Activated T-cell treated with anti-CD3 and anti-CD28 coated beads, Interleukin-2, amount 50 U/mL, for 24 hours (primary cell): ENCODE measurements at regions not wholly inside any gene's neighbourhood (a gene's known extent, or its start where the extent isn't known, plus 50 kb on each side); places are given as distances from the start of the nearest gene placed in this dataset.

ENCODE experiments used
- DNase-seq: peaks from one replicate; pipeline ENCODE4 v3.0.0-alpha.2; 2020
- H3K27ac Mint-ChIP-seq: 2 replicates; pipeline ENCODE4 v1.8.0; 2020; ENCODE audit warnings: mild to moderate bottlenecking, mixed read lengths
- H3K27me3 Mint-ChIP-seq: 2 replicates; pipeline ENCODE4 v1.8.0; 2020; ENCODE audit warnings: mixed read lengths
- H3K36me3 Mint-ChIP-seq: 2 replicates; pipeline ENCODE4 v1.8.0; 2020; ENCODE audit warnings: low read depth, mixed read lengths
- H3K4me1 Mint-ChIP-seq: 2 replicates; pipeline ENCODE4 v1.8.0; 2020; ENCODE audit warnings: low read depth, mixed read lengths
- H3K4me3 Mint-ChIP-seq: 2 replicates; pipeline ENCODE4 v1.8.0; 2020; ENCODE audit warnings: mild to moderate bottlenecking, moderate library complexity, mixed read lengths
- H3K9me3 Mint-ChIP-seq: 2 replicates; pipeline ENCODE4 v1.8.0; 2020; ENCODE audit warnings: mixed read lengths

DNA sequence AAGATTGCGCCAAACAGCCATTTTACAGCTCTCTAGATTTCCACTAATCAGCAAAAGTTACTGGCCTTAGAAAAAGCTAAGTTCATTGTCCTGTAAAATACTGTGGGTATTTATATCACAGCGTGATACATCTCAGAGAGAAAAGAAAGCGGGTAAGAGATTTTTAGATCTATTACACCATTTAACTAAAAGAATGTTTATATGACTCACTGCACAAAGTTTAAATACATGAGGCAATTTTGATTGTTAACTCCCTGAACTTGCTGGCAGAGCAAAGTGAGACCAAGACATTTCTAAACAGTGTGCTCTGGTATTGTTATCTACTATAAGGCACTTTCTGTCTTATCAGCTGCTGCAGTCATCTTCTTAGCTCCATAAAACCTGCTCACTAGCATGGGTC is 314.3 kb downstream of the EPHA7 start:
- no peaks in the 10 kb centered on the region for H3K4me1 Mint-ChIP-seq
- no peak for DNase-seq
- no peak overlapping the region for H3K27ac Mint-ChIP-seq

DNA sequence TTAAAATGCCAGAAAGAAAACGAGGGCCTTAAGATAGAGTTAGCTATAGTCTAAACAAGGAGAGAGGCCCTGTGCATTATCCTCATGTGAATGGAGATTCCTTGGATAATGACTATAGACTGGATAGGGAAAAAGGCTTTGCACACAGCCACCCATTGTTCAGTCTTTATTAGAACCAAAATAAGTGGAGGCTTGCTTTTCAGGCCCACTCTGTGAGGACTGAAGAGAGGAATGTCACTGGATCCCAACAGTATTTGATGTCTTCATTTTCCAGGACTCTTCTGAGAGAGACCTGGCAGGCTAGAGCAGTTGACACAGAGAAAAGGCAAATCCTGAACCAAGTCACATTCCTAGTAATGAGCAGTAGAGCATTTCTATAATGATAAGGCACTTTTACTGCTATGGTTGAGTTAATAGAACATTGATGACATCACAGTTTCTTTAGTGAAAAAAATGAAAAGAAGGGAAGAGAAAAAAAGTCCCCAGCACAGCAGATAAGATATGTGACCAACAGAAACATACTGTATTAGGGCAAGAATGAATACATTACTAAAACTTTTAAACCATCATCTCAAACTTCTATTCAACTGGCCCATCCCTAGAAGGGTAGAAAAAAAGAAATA is 315.1 kb downstream of the EPHA7 start:
- no peak overlapping the region for H3K4me3 Mint-ChIP-seq
- no peak for DNase-seq
- H3K4me1 Mint-ChIP-seq, result no peaks in the 10 kb centered on the region
- no peaks in the 10 kb centered on the region for H3K27me3 Mint-ChIP-seq
- no peaks in the 10 kb centered on the region for H3K9me3 Mint-ChIP-seq
- H3K27ac Mint-ChIP-seq, result no peak overlapping the region
- H3K36me3 Mint-ChIP-seq, result no peaks in the 10 kb centered on the region

More for the DNA sequence above, 314.3 kb downstream of the EPHA7 start:
- no peak overlapping the region for H3K4me3 Mint-ChIP-seq
- no peaks in the 10 kb centered on the region for H3K27me3 Mint-ChIP-seq
- H3K36me3 Mint-ChIP-seq, result no peaks in the 10 kb centered on the region
- H3K9me3 Mint-ChIP-seq, result no peaks in the 10 kb centered on the region

GRCh38 chr6:93088621-93089501 is 330.5 kb downstream of the EPHA7 start:
- Mint-ChIP-seq H3K4me3 (no peak overlapping the region), H3K27me3 (no peaks in the 10 kb centered on the region), H3K4me1 (no peaks in the 10 kb centered on the region), H3K36me3 (no peaks in the 10 kb centered on the region), H3K9me3 (peaks cover 2% of the 10 kb centered on the region), H3K27ac (no peak overlapping the region)
- no peak for DNase-seq

- H3K4me3 Mint-ChIP-seq, result no peak overlapping the region
- DNase-seq, result no peak
- H3K27me3 Mint-ChIP-seq, result no peaks in the 10 kb centered on the region
- no peaks in the 10 kb centered on the region for H3K36me3 Mint-ChIP-seq
- H3K9me3 Mint-ChIP-seq, result peaks cover 2% of the 10 kb centered on the region
- no peak overlapping the region for H3K27ac Mint-ChIP-seq
- no peaks in the 10 kb centered on the region for H3K4me1 Mint-ChIP-seq
These were observed 331.8 kb downstream of the EPHA7 start for GRCh38 chr6:93087606-93088005.

DNA sequence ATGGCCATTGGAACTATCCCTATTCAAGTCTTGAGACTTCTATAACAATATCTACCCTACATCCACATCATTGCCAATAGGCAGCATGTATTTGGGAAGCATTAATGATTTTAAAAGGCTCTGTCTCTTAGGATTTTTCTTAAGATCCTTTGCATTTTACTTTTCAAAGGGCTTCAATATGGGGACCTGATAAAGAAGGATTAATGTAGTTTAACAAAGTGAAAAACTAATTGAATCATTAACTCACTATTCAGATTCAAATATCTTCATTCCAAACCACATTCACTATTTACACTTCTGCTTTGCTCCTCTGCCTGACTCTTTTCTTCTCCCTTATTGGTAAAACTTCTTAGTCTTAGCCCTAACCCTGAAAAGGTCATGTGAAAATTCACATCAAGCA is 333.0 kb downstream of the EPHA7 start:
- H3K4me1 Mint-ChIP-seq, result no peaks in the 10 kb centered on the region
- no peak overlapping the region for H3K4me3 Mint-ChIP-seq
- H3K9me3 Mint-ChIP-seq, result peaks cover 2% of the 10 kb centered on the region
- no peak for DNase-seq
- no peak overlapping the region for H3K27ac Mint-ChIP-seq
- no peaks in the 10 kb centered on the region for H3K27me3 Mint-ChIP-seq
- H3K36me3 Mint-ChIP-seq, result no peaks in the 10 kb centered on the region

DNA sequence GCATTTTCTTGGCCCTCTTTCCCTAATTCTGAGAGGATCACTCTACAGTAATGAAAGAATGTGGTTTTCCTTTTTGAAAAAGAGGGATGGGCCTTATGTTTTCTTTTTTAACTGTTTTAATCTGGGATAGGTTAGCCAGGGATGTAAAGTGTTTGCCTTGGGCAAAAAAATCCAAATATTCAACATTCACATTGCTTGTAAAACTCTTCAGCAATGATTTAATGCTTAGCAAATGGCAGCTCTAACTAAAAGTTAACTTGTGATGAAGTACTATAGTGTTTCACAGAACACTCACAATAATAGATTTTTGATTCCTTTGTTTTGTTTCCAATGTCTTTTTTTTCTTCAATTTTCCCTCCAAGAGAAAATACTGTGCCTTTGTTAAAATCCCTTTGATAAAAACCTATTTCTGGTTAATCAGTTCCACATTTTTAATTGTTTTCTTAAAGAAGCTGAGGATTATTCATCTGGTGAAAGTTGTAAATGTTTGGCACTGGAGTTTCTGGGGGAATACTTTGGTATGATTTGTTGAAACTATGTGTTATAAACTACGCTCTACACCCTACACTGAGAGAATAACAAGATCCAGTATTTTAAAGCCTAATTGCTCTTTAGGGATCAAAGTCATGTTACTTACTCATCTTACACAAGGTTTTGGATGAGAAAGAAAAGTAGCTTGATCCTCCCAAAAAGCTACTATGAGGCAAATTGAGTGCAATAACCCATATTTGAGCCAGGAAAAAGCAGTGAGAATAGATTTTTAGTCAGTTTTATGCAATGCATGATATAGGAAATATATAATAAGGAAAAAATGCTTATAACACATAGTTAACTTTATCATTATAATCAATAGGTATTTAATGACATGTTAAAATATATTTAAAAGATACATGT is 335.8 kb downstream of the EPHA7 start:
- Mint-ChIP-seq H3K27ac (no peak overlapping the region), H3K4me3 (no peak overlapping the region), H3K36me3 (no peaks in the 10 kb centered on the region), H3K4me1 (no peaks in the 10 kb centered on the region), H3K27me3 (no peaks in the 10 kb centered on the region), H3K9me3 (peaks cover 7% of the 10 kb centered on the region)
- DNase-seq, result no peak

- Mint-ChIP-seq H3K4me1 (no peaks in the 10 kb centered on the region), H3K4me3 (no peak overlapping the region), H3K27me3 (no peaks in the 10 kb centered on the region), H3K36me3 (no peaks in the 10 kb centered on the region), H3K9me3 (peaks cover 7% of the 10 kb centered on the region), H3K27ac (no peak overlapping the region)
- no peak for DNase-seq
These were observed 337.5 kb downstream of the EPHA7 start for GRCh38 chr6:93081901-93082300.

GRCh38 chr6:93079061-93079460 is 340.3 kb downstream of the EPHA7 start:
- Mint-ChIP-seq H3K9me3 (peaks cover 8% of the 10 kb centered on the region), H3K4me1 (no peaks in the 10 kb centered on the region), H3K36me3 (no peaks in the 10 kb centered on the region), H3K27ac (no peak overlapping the region), H3K27me3 (no peaks in the 10 kb centered on the region), H3K4me3 (no peak overlapping the region)
- DNase-seq, result no peak

DNA sequence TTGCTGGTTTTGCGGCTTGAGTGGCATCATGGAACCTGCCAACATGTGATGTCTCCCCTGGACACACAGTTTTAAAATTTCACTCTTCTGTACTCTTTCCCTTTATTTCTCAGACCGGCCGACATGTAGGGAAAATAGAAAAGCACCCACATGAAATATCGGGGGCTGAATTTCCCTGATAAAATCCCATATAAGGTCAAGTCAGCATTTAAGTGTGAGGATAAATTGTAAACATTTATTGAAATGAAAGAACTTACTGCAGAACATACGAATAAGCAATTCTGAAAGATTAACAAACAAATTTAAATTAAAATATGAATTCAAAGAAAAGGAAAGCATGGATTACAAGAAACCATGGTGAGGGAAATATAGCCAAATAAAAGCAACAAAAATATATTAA is 345.5 kb downstream of the EPHA7 start:
- Mint-ChIP-seq H3K9me3 (peaks cover 6% of the 10 kb centered on the region), H3K4me3 (no peak overlapping the region), H3K27ac (no peak overlapping the region), H3K27me3 (no peaks in the 10 kb centered on the region), H3K4me1 (no peaks in the 10 kb centered on the region), H3K36me3 (no peaks in the 10 kb centered on the region)
- DNase-seq, result no peak

- DNase-seq, result no peak
- Mint-ChIP-seq H3K9me3 (peaks cover 8% of the 10 kb centered on the region), H3K36me3 (no peaks in the 10 kb centered on the region), H3K27me3 (no peaks in the 10 kb centered on the region), H3K27ac (no peak overlapping the region), H3K4me3 (no peak overlapping the region), H3K4me1 (no peaks in the 10 kb centered on the region)
These were observed 349.5 kb downstream of the EPHA7 start for GRCh38 chr6:93069856-93070255.

- no peak for DNase-seq
- H3K36me3 Mint-ChIP-seq, result no peaks in the 10 kb centered on the region
- peaks cover 10% of the 10 kb centered on the region for H3K9me3 Mint-ChIP-seq
- no peaks in the 10 kb centered on the region for H3K4me1 Mint-ChIP-seq
- no peak overlapping the region for H3K27ac Mint-ChIP-seq
- no peaks in the 10 kb centered on the region for H3K27me3 Mint-ChIP-seq
- no peak overlapping the region for H3K4me3 Mint-ChIP-seq
These were observed 359.4 kb downstream of the EPHA7 start for GRCh38 chr6:93059911-93060310.

GRCh38 chr6:93057584-93057983 is 361.8 kb downstream of the EPHA7 start:
- Mint-ChIP-seq H3K27me3 (no peaks in the 10 kb centered on the region), H3K36me3 (no peaks in the 10 kb centered on the region), H3K4me3 (no peak overlapping the region), H3K27ac (no peak overlapping the region), H3K4me1 (no peaks in the 10 kb centered on the region), H3K9me3 (peaks cover 14% of the 10 kb centered on the region)
- no peak for DNase-seq

GRCh38 chr6:93048381-93048780 is 371.0 kb downstream of the EPHA7 start:
- DNase-seq, result no peak
- Mint-ChIP-seq H3K36me3 (no peaks in the 10 kb centered on the region), H3K27me3 (no peaks in the 10 kb centered on the region), H3K27ac (no peak overlapping the region), H3K9me3 (no peaks in the 10 kb centered on the region), H3K4me3 (no peak overlapping the region), H3K4me1 (no peaks in the 10 kb centered on the region)

DNA sequence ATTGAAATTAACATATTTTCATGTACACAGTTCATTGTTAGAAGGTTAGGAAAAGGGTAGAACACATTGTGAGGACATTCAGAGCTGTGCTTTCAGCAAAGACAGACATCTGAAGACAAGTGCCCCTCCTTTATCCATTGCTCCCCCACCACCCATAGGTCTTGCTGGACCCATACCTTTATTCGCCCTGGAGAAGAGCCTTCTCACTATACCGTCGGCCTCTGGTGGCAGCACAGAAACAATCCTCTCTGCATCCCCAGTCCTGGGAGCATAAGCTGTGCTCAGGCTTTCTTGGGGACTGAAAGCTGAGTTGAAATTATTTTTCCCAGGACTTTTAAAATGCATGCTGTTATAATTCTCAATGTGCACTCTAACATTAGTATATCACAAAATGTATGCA is 372.3 kb downstream of the EPHA7 start:
- Mint-ChIP-seq H3K9me3 (no peaks in the 10 kb centered on the region), H3K4me1 (no peaks in the 10 kb centered on the region), H3K36me3 (no peaks in the 10 kb centered on the region), H3K4me3 (no peak overlapping the region), H3K27me3 (no peaks in the 10 kb centered on the region), H3K27ac (no peak overlapping the region)
- DNase-seq, result no peak
